Neutrophil (primary cell): ENCODE measurements at regions not wholly inside any gene's neighbourhood (a gene's known extent, or its start where the extent isn't known, plus 50 kb on each side); places are given as distances from the start of the nearest gene placed in this dataset.

Source experiments
- H3K27ac ChIP-seq: fragments of 200-600 bp; sonication (generic); 2 replicates; pipeline ENCODE4 v1.5.1; 2016; ENCODE audit warnings: mild to moderate bottlenecking, moderate library complexity
- H3K27me3 ChIP-seq: fragments of 200-600 bp; sonication (generic); 2 replicates; pipeline ENCODE4 v1.6.0; 2016; ENCODE audit warnings: mild to moderate bottlenecking
- H3K36me3 ChIP-seq: fragments of 200-600 bp; sonication (generic); 2 replicates; pipeline ENCODE4 v1.5.1; 2017
- H3K4me1 ChIP-seq, 2 experiments: fragments of 200-600 bp in 1 of 2; sonication (generic) in 1 of 2; 1 replicate in 1 of 2; 2 replicates in 1 of 2; pipeline versions ENCODE4 v1.5.1 to v1.6.1; 2013 to 2016; ENCODE audit warnings: low read depth in 1 of 2, low read length in 1 of 2, mild to moderate bottlenecking in 1 of 2, moderate library complexity in 1 of 2; ENCODE audit not compliant: control insufficient read depth in 1 of 2, insufficient read depth in 1 of 2
- H3K4me3 ChIP-seq, 2 experiments: fragments of 200-600 bp in 1 of 2; sonication (generic) in 1 of 2; 1 replicate in 1 of 2; 2 replicates in 1 of 2; pipeline ENCODE4 v1.5.1; 2013 to 2016; ENCODE audit warnings: low read depth in 1 of 2, low read length in 1 of 2, mild to moderate bottlenecking in 1 of 2, moderate library complexity in 1 of 2
- H3K9me3 ChIP-seq: fragments of 200-600 bp; sonication (generic); 2 replicates; pipeline ENCODE4 v1.5.1; 2016
- CTCF ChIP-seq: fragments of 200-600 bp; sonication (generic); IDR thresholded peaks from 2 replicates; pipeline ENCODE4 v1.5.1; 2016; ENCODE audit warnings: antibody characterized with exemption

- Histone ChIP-seq H3K27ac (no peak overlapping the region), H3K9me3 (no peaks in the 10 kb centered on the region), H3K4me3 (no peak overlapping the region), H3K4me1 (peaks cover 5 to 11% of the 10 kb centered on the region in 2 experiments), H3K36me3 (peaks cover 12% of the 10 kb centered on the region), H3K27me3 (no peaks in the 10 kb centered on the region)
- TF ChIP-seq CTCF = no peak
Measured at GRCh38 chr22:49594078-49594477, 233.6 kb downstream of the BRD1 start.

GRCh38 chr22:49593509-49593908 is 234.2 kb downstream of the BRD1 start:
- H3K36me3 ChIP-seq = peaks cover 12% of the 10 kb centered on the region
- H3K4me1 ChIP-seq = peaks cover 0 to 5% of the 10 kb centered on the region in 2 experiments
- no peak for TF ChIP-seq CTCF
- no peaks in the 10 kb centered on the region for H3K9me3 ChIP-seq
- no peak overlapping the region for H3K27ac ChIP-seq
- H3K4me3 ChIP-seq = no peak overlapping the region
- H3K27me3 ChIP-seq = no peaks in the 10 kb centered on the region

- Histone ChIP-seq H3K36me3 (peaks cover 12% of the 10 kb centered on the region), H3K4me1 (no peaks in the 10 kb centered on the region), H3K4me3 (no peak overlapping the region), H3K9me3 (no peaks in the 10 kb centered on the region), H3K27me3 (no peaks in the 10 kb centered on the region), H3K27ac (no peak overlapping the region)
- no peak for TF ChIP-seq CTCF
Measured at GRCh38 chr22:49592780-49593501, 234.7 kb downstream of the BRD1 start.

- Histone ChIP-seq H3K4me1 (no peaks in the 10 kb centered on the region), H3K27me3 (no peaks in the 10 kb centered on the region), H3K9me3 (no peaks in the 10 kb centered on the region), H3K4me3 (no peak overlapping the region), H3K27ac (no peak overlapping the region), H3K36me3 (peaks cover 6% of the 10 kb centered on the region)
- TF ChIP-seq CTCF = no peak
Measured at GRCh38 chr22:49590851-49591445, 236.7 kb downstream of the BRD1 start.

- H3K36me3 ChIP-seq = peaks cover 1% of the 10 kb centered on the region
- no peak overlapping the region for H3K4me3 ChIP-seq
- TF ChIP-seq CTCF = no peak
- no peaks in the 10 kb centered on the region for H3K27me3 ChIP-seq
- H3K4me1 ChIP-seq = no peaks in the 10 kb centered on the region
- no peak overlapping the region for H3K27ac ChIP-seq
- no peaks in the 10 kb centered on the region for H3K9me3 ChIP-seq
Measured at GRCh38 chr22:49590381-49590780, 237.3 kb downstream of the BRD1 start.
